ENCODE measurements at regions not wholly inside any gene's neighbourhood (a gene's known extent, or its start where the extent isn't known, plus 50 kb on each side); places are given as distances from the start of the nearest gene placed in this dataset.
"Not testable (repeated sequence)": the region's sequence is repeated elsewhere in the genome, so short reads cannot be mapped to it uniquely, and the experiment has no call there.

DNA sequence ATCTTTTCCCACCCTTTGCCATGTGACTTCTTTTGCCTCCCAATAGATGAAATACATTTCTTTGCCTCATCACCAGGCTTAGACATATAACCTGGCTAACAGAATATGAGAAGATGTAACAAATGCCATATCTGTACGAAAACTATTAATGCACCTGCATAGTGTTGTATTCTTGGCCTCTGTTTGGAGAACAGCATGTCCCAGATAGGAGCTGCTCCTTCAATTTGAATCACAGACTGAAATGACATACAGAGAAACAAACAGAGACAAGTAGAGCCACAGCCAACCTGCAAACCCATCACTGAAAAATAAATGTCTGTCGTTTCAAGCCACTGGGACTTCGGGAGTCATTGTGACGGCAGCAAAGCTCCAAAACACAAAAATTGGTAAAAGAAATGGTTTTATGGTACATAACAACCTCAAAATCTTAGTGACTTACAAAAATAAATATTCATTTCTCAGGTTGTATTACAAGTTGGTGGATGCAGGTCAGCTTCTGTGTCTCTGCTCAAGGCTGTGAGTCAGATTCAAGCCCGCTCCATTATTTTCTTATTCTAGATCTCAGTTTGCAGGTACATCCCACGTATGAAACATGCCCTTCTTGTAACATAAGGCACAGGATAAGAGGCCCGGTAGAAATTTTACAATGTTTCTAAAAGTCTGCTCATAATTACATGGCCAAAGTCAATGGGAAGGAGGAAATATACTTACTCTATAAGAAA, 171.3 kb upstream of the SOX6 start:
- POLR2A ChIA-PET (ENCODE audit: unreplicated experiment), result no interaction called here
- BruUV-seq (replicated peaks), result no TSS peak
- intact Hi-C loops (cut with micrococcal nuclease; ENCODE audit: unreplicated experiment), result no loop called here

DNA sequence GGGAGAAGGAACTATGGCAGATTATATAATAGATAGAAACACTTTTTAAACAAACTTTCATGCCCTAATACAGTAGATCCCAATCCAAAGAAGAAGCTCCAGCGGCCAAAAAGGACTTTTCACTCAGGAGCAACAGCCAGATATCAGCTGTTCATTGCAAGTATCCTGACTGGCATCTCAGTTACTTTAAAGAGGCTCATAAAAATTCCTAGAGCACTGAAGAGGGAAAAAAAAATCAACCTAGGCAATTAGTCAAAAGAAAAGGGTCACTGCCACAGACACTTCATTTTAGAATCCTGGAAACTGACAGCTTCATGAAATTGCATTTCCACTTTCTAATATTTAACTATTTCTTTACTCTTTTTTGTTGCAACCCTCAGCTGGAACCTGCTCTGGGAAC, 170.6 kb upstream of the SOX6 start:
- POLR2A ChIA-PET (ENCODE audit: unreplicated experiment), result interaction anchor here (0.7 kb wide), 1 partner anchor 15 kb away, joined by 7 read pairs; no protein-coding TSS in a partner anchor
- Histone ChIP-seq H3F3A (ENCODE audit: insufficient read depth, low read depth) (no peaks in the 10 kb centered on the region), H3K4me2 (no peak overlapping the region), H4K20me1 (ENCODE audit: insufficient read depth) (no peaks in the 10 kb centered on the region), H3K9me3 (ENCODE audit: insufficient read depth, low read depth) (no peaks in the 10 kb centered on the region), H2AFZ (no peak overlapping the region), H3K4me3 (no peak overlapping the region), H3K79me2 (ENCODE audit: low read depth) (no peaks in the 10 kb centered on the region), H3K36me3 (ENCODE audit: low read depth) (no peaks in the 10 kb centered on the region), H3K27me3 (ENCODE audit: insufficient read depth, low read depth) (no peaks in the 10 kb centered on the region), H3K9me2 (ENCODE audit: insufficient read depth) (no peaks in the 10 kb centered on the region), H3K4me1 (replicated peaks; ENCODE audit: insufficient read depth) (no peaks in the 10 kb centered on the region), H3K27ac (no peak overlapping the region)
- TF ChIP-seq EZH2 (IDR thresholded peaks at IDR 0.05; ENCODE audit: low read depth), result no peak
- TF ChIP-seq, protein P1, sequence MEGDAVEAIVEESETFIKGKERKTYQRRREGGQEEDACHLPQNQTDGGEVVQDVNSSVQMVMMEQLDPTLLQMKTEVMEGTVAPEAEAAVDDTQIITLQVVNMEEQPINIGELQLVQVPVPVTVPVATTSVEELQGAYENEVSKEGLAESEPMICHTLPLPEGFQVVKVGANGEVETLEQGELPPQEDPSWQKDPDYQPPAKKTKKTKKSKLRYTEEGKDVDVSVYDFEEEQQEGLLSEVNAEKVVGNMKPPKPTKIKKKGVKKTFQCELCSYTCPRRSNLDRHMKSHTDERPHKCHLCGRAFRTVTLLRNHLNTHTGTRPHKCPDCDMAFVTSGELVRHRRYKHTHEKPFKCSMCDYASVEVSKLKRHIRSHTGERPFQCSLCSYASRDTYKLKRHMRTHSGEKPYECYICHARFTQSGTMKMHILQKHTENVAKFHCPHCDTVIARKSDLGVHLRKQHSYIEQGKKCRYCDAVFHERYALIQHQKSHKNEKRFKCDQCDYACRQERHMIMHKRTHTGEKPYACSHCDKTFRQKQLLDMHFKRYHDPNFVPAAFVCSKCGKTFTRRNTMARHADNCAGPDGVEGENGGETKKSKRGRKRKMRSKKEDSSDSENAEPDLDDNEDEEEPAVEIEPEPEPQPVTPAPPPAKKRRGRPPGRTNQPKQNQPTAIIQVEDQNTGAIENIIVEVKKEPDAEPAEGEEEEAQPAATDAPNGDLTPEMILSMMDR (conservative IDR thresholded peaks at IDR 0.05), result no peak
- intact Hi-C loops (cut with micrococcal nuclease; ENCODE audit: unreplicated experiment), result no loop called here
- CTCF ChIA-PET, result no interaction called here
- DNase-seq, result no peak
- BruUV-seq (replicated peaks), result no TSS peak

More for the DNA sequence above, 171.3 kb upstream of the SOX6 start:
- no peaks in the 10 kb centered on the region for H3K9me3 ChIP-seq (ENCODE audit: insufficient read depth, low read depth)
- H3K27ac ChIP-seq, result no peak overlapping the region
- H3K27me3 ChIP-seq (ENCODE audit: insufficient read depth, low read depth), result no peaks in the 10 kb centered on the region
- H3F3A ChIP-seq (ENCODE audit: insufficient read depth, low read depth), result no peaks in the 10 kb centered on the region
- H3K4me3 ChIP-seq, result no peak overlapping the region
- no peak overlapping the region for H3K4me2 ChIP-seq
- H4K20me1 ChIP-seq (ENCODE audit: insufficient read depth), result no peaks in the 10 kb centered on the region
- H3K9me2 ChIP-seq (ENCODE audit: insufficient read depth), result no peaks in the 10 kb centered on the region
- no peak for DNase-seq
- no peak overlapping the region for H2AFZ ChIP-seq
- H3K4me1 ChIP-seq (replicated peaks; ENCODE audit: insufficient read depth), result no peaks in the 10 kb centered on the region
- no peaks in the 10 kb centered on the region for H3K79me2 ChIP-seq (ENCODE audit: low read depth)
- CTCF ChIA-PET, result no interaction called here
- TF ChIP-seq, protein P1 (conservative IDR thresholded peaks at IDR 0.05), result no peak
- no peak for TF ChIP-seq EZH2 (IDR thresholded peaks at IDR 0.05; ENCODE audit: low read depth)
- H3K36me3 ChIP-seq (ENCODE audit: low read depth), result no peaks in the 10 kb centered on the region

DNA sequence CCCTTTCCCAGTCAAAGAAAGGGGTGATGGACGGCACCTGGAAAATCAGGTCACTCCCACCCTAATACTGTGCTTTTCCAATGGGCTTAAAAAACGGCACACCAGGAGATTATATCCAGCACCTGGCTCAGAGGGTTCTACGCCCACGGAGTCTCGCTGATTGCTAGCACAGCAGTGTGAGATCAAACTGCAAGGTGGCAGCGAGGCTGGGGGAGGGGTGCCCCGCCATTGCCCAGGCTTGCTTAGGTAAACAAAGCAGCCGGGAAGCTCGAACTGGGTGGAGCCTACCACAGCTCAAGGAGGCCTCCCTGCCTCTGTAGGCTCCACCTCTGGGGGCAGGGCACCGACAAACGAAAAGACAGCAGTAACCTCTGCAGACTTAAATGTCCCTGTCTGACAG, 164.4 kb upstream of the SOX6 start:
- H3K4me2 ChIP-seq; H4K20me1 ChIP-seq (ENCODE audit: insufficient read depth); POLR2A ChIA-PET (ENCODE audit: unreplicated experiment); H3K36me3 ChIP-seq (ENCODE audit: low read depth); H3F3A ChIP-seq (ENCODE audit: insufficient read depth, low read depth); H3K79me2 ChIP-seq (ENCODE audit: low read depth); DNase-seq; H3K4me3 ChIP-seq; BruUV-seq (replicated peaks); intact Hi-C loops (cut with micrococcal nuclease; ENCODE audit: unreplicated experiment); CTCF ChIA-PET; H2AFZ ChIP-seq; H3K9me2 ChIP-seq (ENCODE audit: insufficient read depth); H3K9me3 ChIP-seq (ENCODE audit: insufficient read depth, low read depth); H3K27me3 ChIP-seq (ENCODE audit: insufficient read depth, low read depth); H3K27ac ChIP-seq; H3K4me1 ChIP-seq (replicated peaks; ENCODE audit: insufficient read depth): not testable (repeated sequence)

DNA sequence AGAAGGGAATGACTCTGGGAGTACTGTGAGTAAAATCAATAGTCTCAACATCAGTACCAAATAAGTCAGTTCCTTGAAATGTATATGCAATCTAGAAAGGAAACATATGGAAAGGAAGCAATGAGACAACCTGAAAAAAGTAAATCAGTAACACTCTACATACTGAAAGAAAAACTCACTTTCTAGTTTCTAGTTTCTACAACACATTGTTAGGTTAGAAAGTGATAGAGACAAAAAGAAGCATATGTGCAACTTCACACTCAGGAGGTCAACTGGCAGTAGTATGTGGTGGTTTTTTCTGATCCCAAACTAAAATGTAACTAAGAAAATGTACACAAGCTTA, 156.5 kb upstream of the SOX6 start:
- BruUV-seq (replicated peaks), result no TSS peak
- Histone ChIP-seq H3K4me2 (no peak overlapping the region), H3K4me1 (replicated peaks; ENCODE audit: insufficient read depth) (no peaks in the 10 kb centered on the region), H3K27ac (no peak overlapping the region), H3K27me3 (ENCODE audit: insufficient read depth, low read depth) (no peaks in the 10 kb centered on the region), H3K79me2 (ENCODE audit: low read depth) (no peaks in the 10 kb centered on the region), H3F3A (ENCODE audit: insufficient read depth, low read depth) (no peaks in the 10 kb centered on the region), H3K36me3 (ENCODE audit: low read depth) (no peaks in the 10 kb centered on the region), H2AFZ (no peak overlapping the region), H3K9me3 (ENCODE audit: insufficient read depth, low read depth) (no peaks in the 10 kb centered on the region), H3K9me2 (ENCODE audit: insufficient read depth) (no peaks in the 10 kb centered on the region), H3K4me3 (no peak overlapping the region), H4K20me1 (ENCODE audit: insufficient read depth) (no peaks in the 10 kb centered on the region)
- intact Hi-C loops (cut with micrococcal nuclease; ENCODE audit: unreplicated experiment), result no loop called here
- DNase-seq, result no peak
- CTCF ChIA-PET, result no interaction called here
- POLR2A ChIA-PET (ENCODE audit: unreplicated experiment), result no interaction called here
- TF ChIP-seq, protein P1 (conservative IDR thresholded peaks at IDR 0.05), result no peak
- TF ChIP-seq EZH2 (IDR thresholded peaks at IDR 0.05; ENCODE audit: low read depth), result no peak
